Gastrocnemius medialis (tissue), 4 donors: ENCODE measurements at regions not wholly inside any gene's neighbourhood (a gene's known extent, or its start where the extent isn't known, plus 50 kb on each side); places are given as distances from the start of the nearest gene placed in this dataset.

Experiments
- CTCF ChIP-seq, 5 experiments: fragments of 450-650 bp in 3 of 5; fragments of 200-600 bp in 2 of 5; sonication (generic) in 2 of 5; IDR thresholded peaks in 4 of 5; conservative IDR thresholded peaks in 1 of 5; 1 replicate in 4 of 5; 2 replicates in 1 of 5; pipeline ENCODE4 v1.5.1; 2016 to 2019; ENCODE audit warnings: antibody characterized with exemption in 5 of 5, mild to moderate bottlenecking in 3 of 5, moderate library complexity in 3 of 5
- POLR2A ChIP-seq, 2 donors: fragments of 450-650 bp; IDR thresholded peaks; one replicate each; pipeline ENCODE4 v1.6.1; 2017; ENCODE audit warnings: antibody characterized with exemption in 2 of 2, mild to moderate bottlenecking in 2 of 2, moderate library complexity in 2 of 2

GRCh38 chr2:172685467-172685866, 50.2 kb upstream of the RAPGEF4 start:
- TF ChIP-seq CTCF (IDR thresholded peaks at IDR 0.05 in 4 of 5, conservative IDR thresholded peaks at IDR 0.05 in 1 of 5) (no peak), POLR2A (IDR thresholded peaks at IDR 0.05) (no peak)
